ENCODE measurements at regions not wholly inside any gene's neighbourhood (a gene's known extent, or its start where the extent isn't known, plus 50 kb on each side); places are given as distances from the start of the nearest gene placed in this dataset.
"Not testable (repeated sequence)": the region's sequence is repeated elsewhere in the genome, so short reads cannot be mapped to it uniquely, and the experiment has no call there.

- DNase-seq: no peak
Observed at GRCh38 chr13:109309625-109310363, 476.6 kb downstream of the IRS2 start.

- DNase-seq: no peak
Observed at GRCh38 chr13:109307027-109307426, 479.4 kb downstream of the IRS2 start.

- DNase-seq: no peak
Observed at GRCh38 chr13:109301726-109302125, 484.7 kb downstream of the IRS2 start.

- DNase-seq: no peak
Observed at GRCh38 chr13:109301276-109301675, 485.1 kb downstream of the IRS2 start.

- DNase-seq: no peak
Observed at GRCh38 chr13:109297628-109298027, 488.8 kb downstream of the IRS2 start.

- no peak for DNase-seq
Observed at GRCh38 chr13:109293166-109293565, 493.2 kb downstream of the IRS2 start.

- no peak for DNase-seq
Observed at GRCh38 chr13:109288151-109288709, 498.2 kb downstream of the IRS2 start.

GRCh38 chr13:109287553-109287952 lies 498.8 kb downstream of the IRS2 start:
- DNase-seq: no peak

- DNase-seq: no peak
Observed at GRCh38 chr13:109285586-109285985, 500.8 kb downstream of the IRS2 start.

- DNase-seq: no peak
Observed at GRCh38 chr13:109281903-109282635, 504.3 kb downstream of the IRS2 start.

GRCh38 chr13:109281017-109281902 lies 505.1 kb downstream of the IRS2 start:
- DNase-seq: no peak

- DNase-seq: no peak
Observed at GRCh38 chr13:109276261-109276660, 510.1 kb downstream of the IRS2 start.

- DNase-seq: no peak
Observed at GRCh38 chr13:109275852-109276251, 510.5 kb downstream of the IRS2 start.

GRCh38 chr13:109275139-109275745 lies 511.1 kb downstream of the IRS2 start:
- DNase-seq: no peak

- no peak for DNase-seq
Observed at GRCh38 chr13:109274188-109274821, 512.1 kb downstream of the IRS2 start.

- DNase-seq: no peak
Observed at GRCh38 chr13:109273326-109273751, 513.0 kb downstream of the IRS2 start.

- no peak for DNase-seq
Observed at GRCh38 chr13:109272595-109273325, 513.6 kb downstream of the IRS2 start.

- no peak for DNase-seq
Observed at GRCh38 chr13:109271555-109272541, 514.5 kb downstream of the IRS2 start.

GRCh38 chr13:109271061-109271460 lies 515.3 kb downstream of the IRS2 start:
- no peak for DNase-seq

- not testable (repeated sequence) for DNase-seq
Observed at GRCh38 chr13:109269381-109269780, 517.0 kb downstream of the IRS2 start.

All from activated CD4-positive, alpha-beta T cell treated with anti-CD3 and anti-CD28 coated beads, Interleukin-2, amount 50 U/mL, for 1 hour (primary cell).